ENCODE measurements at regions not wholly inside any gene's neighbourhood (a gene's known extent, or its start where the extent isn't known, plus 50 kb on each side); places are given as distances from the start of the nearest gene placed in this dataset.

DNA sequence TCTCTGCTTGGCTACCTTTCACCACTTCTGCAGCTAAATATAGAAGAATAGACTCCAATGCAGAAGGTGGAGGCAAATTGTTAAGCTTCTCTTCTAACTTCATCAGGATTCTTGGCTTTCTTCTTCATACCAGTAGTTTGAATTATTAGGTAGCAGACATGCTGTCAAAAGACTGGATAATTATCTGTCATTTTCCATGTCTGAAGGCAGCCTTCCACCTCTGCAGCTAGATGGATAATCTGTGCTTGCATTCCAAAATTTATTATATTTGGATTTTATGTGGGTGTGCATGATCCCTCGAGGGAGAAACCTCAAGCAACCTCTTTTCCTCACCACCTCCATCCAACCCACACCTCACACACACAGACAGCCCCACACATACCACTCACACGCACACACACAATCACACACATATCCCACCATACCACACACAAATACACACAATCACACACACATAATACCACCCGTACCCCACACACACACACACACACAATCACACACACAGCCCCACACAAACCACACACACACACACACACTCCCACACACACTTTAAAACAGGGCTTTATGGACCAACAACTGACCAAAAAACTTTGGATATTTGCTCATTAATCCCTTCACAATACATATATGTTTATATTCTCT lies 145.0 kb downstream of the C7orf25 start:
- TF ChIP-seq, protein P1, sequence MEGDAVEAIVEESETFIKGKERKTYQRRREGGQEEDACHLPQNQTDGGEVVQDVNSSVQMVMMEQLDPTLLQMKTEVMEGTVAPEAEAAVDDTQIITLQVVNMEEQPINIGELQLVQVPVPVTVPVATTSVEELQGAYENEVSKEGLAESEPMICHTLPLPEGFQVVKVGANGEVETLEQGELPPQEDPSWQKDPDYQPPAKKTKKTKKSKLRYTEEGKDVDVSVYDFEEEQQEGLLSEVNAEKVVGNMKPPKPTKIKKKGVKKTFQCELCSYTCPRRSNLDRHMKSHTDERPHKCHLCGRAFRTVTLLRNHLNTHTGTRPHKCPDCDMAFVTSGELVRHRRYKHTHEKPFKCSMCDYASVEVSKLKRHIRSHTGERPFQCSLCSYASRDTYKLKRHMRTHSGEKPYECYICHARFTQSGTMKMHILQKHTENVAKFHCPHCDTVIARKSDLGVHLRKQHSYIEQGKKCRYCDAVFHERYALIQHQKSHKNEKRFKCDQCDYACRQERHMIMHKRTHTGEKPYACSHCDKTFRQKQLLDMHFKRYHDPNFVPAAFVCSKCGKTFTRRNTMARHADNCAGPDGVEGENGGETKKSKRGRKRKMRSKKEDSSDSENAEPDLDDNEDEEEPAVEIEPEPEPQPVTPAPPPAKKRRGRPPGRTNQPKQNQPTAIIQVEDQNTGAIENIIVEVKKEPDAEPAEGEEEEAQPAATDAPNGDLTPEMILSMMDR (IDR thresholded peaks at IDR 0.05), result no peak
- no peak for TF ChIP-seq POLR2AphosphoS5 (IDR thresholded peaks at IDR 0.05; ENCODE audit: low read depth, low read length)
